ENCODE measurements at regions not wholly inside any gene's neighbourhood (a gene's known extent, or its start where the extent isn't known, plus 50 kb on each side); places are given as distances from the start of the nearest gene placed in this dataset.

- DNase-seq: no peak
- in situ Hi-C loops (cut with MboI; ENCODE audit: low pct_unique_long_range_greater_than_20kb, low sequenced_read_pairs): loop anchor here (25.0 kb wide), 1 partner anchor 803 kb away; no protein-coding TSS in a partner anchor
Observed at GRCh38 chr2:217515615-217516309, 487.0 kb downstream of the TNS1 start.

GRCh38 chr2:217513258-217513657 is 489.5 kb downstream of the TNS1 start:
- in situ Hi-C loops (cut with MboI; ENCODE audit: low pct_unique_long_range_greater_than_20kb, low sequenced_read_pairs): loop anchor here (25.0 kb wide), 1 partner anchor 801 kb away; no protein-coding TSS in a partner anchor
- DNase-seq: no peak

- DNase-seq: no peak
- in situ Hi-C loops (cut with MboI; ENCODE audit: low pct_unique_long_range_greater_than_20kb, low sequenced_read_pairs): loop anchor here (25.0 kb wide), 1 partner anchor 800 kb away; no protein-coding TSS in a partner anchor
Observed at GRCh38 chr2:217512728-217513127, 490.1 kb downstream of the TNS1 start.

GRCh38 chr2:217512259-217512658 is 490.5 kb downstream of the TNS1 start:
- DNase-seq: no peak
- in situ Hi-C loops (cut with MboI; ENCODE audit: low pct_unique_long_range_greater_than_20kb, low sequenced_read_pairs): loop anchor here (25.0 kb wide), 1 partner anchor 800 kb away; no protein-coding TSS in a partner anchor

- in situ Hi-C loops (cut with MboI; ENCODE audit: low pct_unique_long_range_greater_than_20kb, low sequenced_read_pairs): loop anchor here (25.0 kb wide), 1 partner anchor 800 kb away; no protein-coding TSS in a partner anchor
- DNase-seq: no peak
Observed at GRCh38 chr2:217511850-217512249, 490.9 kb downstream of the TNS1 start.

- peak; percentile 77 for DNase-seq
- in situ Hi-C loops (cut with MboI; ENCODE audit: low pct_unique_long_range_greater_than_20kb, low sequenced_read_pairs): loop anchor here (25.0 kb wide), 1 partner anchor 799 kb away; no protein-coding TSS in a partner anchor
Observed at GRCh38 chr2:217510771-217511291, 492.0 kb downstream of the TNS1 start.

GRCh38 chr2:217505303-217505702 is 497.5 kb downstream of the TNS1 start:
- no peak for DNase-seq
- in situ Hi-C loops (cut with MboI; ENCODE audit: low pct_unique_long_range_greater_than_20kb, low sequenced_read_pairs): loop anchor here (25.0 kb wide), 1 partner anchor 793 kb away; no protein-coding TSS in a partner anchor

GRCh38 chr2:217501887-217502286 is 500.9 kb downstream of the TNS1 start:
- no peak for DNase-seq
- in situ Hi-C loops (cut with MboI; ENCODE audit: low pct_unique_long_range_greater_than_20kb, low sequenced_read_pairs): loop anchor here (25.0 kb wide), 1 partner anchor 790 kb away; no protein-coding TSS in a partner anchor

GRCh38 chr2:217497843-217498377 is 504.9 kb downstream of the TNS1 start:
- DNase-seq: no peak
- in situ Hi-C loops (cut with MboI; ENCODE audit: low pct_unique_long_range_greater_than_20kb, low sequenced_read_pairs): no loop called here

- in situ Hi-C loops (cut with MboI; ENCODE audit: low pct_unique_long_range_greater_than_20kb, low sequenced_read_pairs): no loop called here
- DNase-seq: peak; percentile 18
Observed at GRCh38 chr2:217494557-217494956, 508.2 kb downstream of the TNS1 start.

- DNase-seq: no peak
- in situ Hi-C loops (cut with MboI; ENCODE audit: low pct_unique_long_range_greater_than_20kb, low sequenced_read_pairs): no loop called here
Observed at GRCh38 chr2:217491271-217491670, 511.5 kb downstream of the TNS1 start.

- in situ Hi-C loops (cut with MboI; ENCODE audit: low pct_unique_long_range_greater_than_20kb, low sequenced_read_pairs): no loop called here
- DNase-seq: no peak
Observed at GRCh38 chr2:217489145-217489960, 513.4 kb downstream of the TNS1 start.

GRCh38 chr2:217484046-217484445 is 518.7 kb downstream of the TNS1 start:
- in situ Hi-C loops (cut with MboI; ENCODE audit: low pct_unique_long_range_greater_than_20kb, low sequenced_read_pairs): no loop called here
- no peak for DNase-seq

GRCh38 chr2:217482056-217482710 is 520.6 kb downstream of the TNS1 start:
- DNase-seq: no peak
- in situ Hi-C loops (cut with MboI; ENCODE audit: low pct_unique_long_range_greater_than_20kb, low sequenced_read_pairs): no loop called here

GRCh38 chr2:217481577-217481976 is 521.2 kb downstream of the TNS1 start:
- no peak for DNase-seq
- in situ Hi-C loops (cut with MboI; ENCODE audit: low pct_unique_long_range_greater_than_20kb, low sequenced_read_pairs): no loop called here

- in situ Hi-C loops (cut with MboI; ENCODE audit: low pct_unique_long_range_greater_than_20kb, low sequenced_read_pairs): no loop called here
- DNase-seq: no peak
Observed at GRCh38 chr2:217479566-217479965, 523.2 kb downstream of the TNS1 start.

- in situ Hi-C loops (cut with MboI; ENCODE audit: low pct_unique_long_range_greater_than_20kb, low sequenced_read_pairs): no loop called here
- DNase-seq: no peak
Observed at GRCh38 chr2:217478831-217479455, 523.9 kb downstream of the TNS1 start.

GRCh38 chr2:217477583-217477982 is 525.2 kb downstream of the TNS1 start:
- in situ Hi-C loops (cut with MboI; ENCODE audit: low pct_unique_long_range_greater_than_20kb, low sequenced_read_pairs): no loop called here
- DNase-seq: no peak

GRCh38 chr2:217475791-217476190 is 527.0 kb downstream of the TNS1 start:
- DNase-seq: no peak
- in situ Hi-C loops (cut with MboI; ENCODE audit: low pct_unique_long_range_greater_than_20kb, low sequenced_read_pairs): no loop called here

Data from KBM-7 (cell line).